Thoracic aorta (tissue), 2 donors: ENCODE measurements at regions not wholly inside any gene's neighbourhood (a gene's known extent, or its start where the extent isn't known, plus 50 kb on each side); places are given as distances from the start of the nearest gene placed in this dataset.

ENCODE experiments used
- ATAC-seq: fragments of 150-250 bp; one replicate; pipeline ENCODE4 v1.8.0; 2017; ENCODE audit warnings: low read depth; ENCODE audit not compliant: insufficient number of reproducible peaks, low FRiP score
- DNase-seq: peaks from one replicate; pipeline ENCODE4 v3.0.0-alpha.2; 2020; ENCODE audit warnings: low spot score
- H3K27ac ChIP-seq, 2 donors: fragments of 200-600 bp; sonication (generic); 1 replicate in 1 of 2; 2 replicates in 1 of 2; pipeline ENCODE4 v1.5.1; 2016; ENCODE audit warnings: mild to moderate bottlenecking in 2 of 2, moderate library complexity in 2 of 2
- H3K27me3 ChIP-seq: fragments of 200-600 bp; sonication (generic); replicated peaks from 2 replicates; pipeline ENCODE4 v1.6.0; 2016; ENCODE audit warnings: mild to moderate bottlenecking; ENCODE audit not compliant: insufficient read depth
- H3K36me3 ChIP-seq: fragments of 200-600 bp; sonication (generic); one replicate; pipeline ENCODE4 v1.5.1; 2016
- H3K4me1 ChIP-seq, 2 donors: fragments of 200-600 bp; sonication (generic); 1 replicate in 1 of 2; 2 replicates in 1 of 2; pipeline versions ENCODE4 v1.5.1 to v1.6.0; 2016; ENCODE audit warnings: low read depth in 2 of 2, mild to moderate bottlenecking in 1 of 2; ENCODE audit not compliant: control insufficient read depth in 1 of 2
- H3K4me3 ChIP-seq: fragments of 200-600 bp; sonication (generic); 2 replicates; pipeline ENCODE4 v1.5.1; 2016; ENCODE audit warnings: mild to moderate bottlenecking
- H3K9me3 ChIP-seq: fragments of 200-600 bp; sonication (generic); 2 replicates; pipeline ENCODE4 v1.5.1; 2016
- TF ChIP-seq, protein P1 (sequence below): fragments of 200-600 bp; sonication (generic); IDR thresholded peaks from one replicate; pipeline ENCODE4 v1.5.1; 2019; ENCODE audit warnings: antibody characterized with exemption

- Histone ChIP-seq H3K27ac (peak overlapping the region; percentile 30 to 69), H3K27me3 (no peaks in the 10 kb centered on the region), H3K9me3 (no peaks in the 10 kb centered on the region), H3K36me3 (no peaks in the 10 kb centered on the region), H3K4me3 (no peak overlapping the region), H3K4me1 (peaks cover 42 to 59% of the 10 kb centered on the region in 2 donors)
- DNase-seq (no peak), ATAC-seq (no peak)
- TF ChIP-seq, protein P1, sequence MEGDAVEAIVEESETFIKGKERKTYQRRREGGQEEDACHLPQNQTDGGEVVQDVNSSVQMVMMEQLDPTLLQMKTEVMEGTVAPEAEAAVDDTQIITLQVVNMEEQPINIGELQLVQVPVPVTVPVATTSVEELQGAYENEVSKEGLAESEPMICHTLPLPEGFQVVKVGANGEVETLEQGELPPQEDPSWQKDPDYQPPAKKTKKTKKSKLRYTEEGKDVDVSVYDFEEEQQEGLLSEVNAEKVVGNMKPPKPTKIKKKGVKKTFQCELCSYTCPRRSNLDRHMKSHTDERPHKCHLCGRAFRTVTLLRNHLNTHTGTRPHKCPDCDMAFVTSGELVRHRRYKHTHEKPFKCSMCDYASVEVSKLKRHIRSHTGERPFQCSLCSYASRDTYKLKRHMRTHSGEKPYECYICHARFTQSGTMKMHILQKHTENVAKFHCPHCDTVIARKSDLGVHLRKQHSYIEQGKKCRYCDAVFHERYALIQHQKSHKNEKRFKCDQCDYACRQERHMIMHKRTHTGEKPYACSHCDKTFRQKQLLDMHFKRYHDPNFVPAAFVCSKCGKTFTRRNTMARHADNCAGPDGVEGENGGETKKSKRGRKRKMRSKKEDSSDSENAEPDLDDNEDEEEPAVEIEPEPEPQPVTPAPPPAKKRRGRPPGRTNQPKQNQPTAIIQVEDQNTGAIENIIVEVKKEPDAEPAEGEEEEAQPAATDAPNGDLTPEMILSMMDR: no peak
Measured at GRCh38 chr10:43815181-43815885, 166.7 kb upstream of the ZNF32 start.

GRCh38 chr10:43814663-43815062, 166.0 kb upstream of the ZNF32 start:
- TF ChIP-seq, protein P1: no peak
- H3K27me3 ChIP-seq: no peaks in the 10 kb centered on the region
- no peak for ATAC-seq
- H3K4me1 ChIP-seq: peaks cover 49 to 66% of the 10 kb centered on the region in 2 donors
- DNase-seq: no peak
- H3K4me3 ChIP-seq: no peak overlapping the region
- no peaks in the 10 kb centered on the region for H3K9me3 ChIP-seq
- H3K27ac ChIP-seq: no peak overlapping the region
- no peaks in the 10 kb centered on the region for H3K36me3 ChIP-seq

GRCh38 chr10:43811871-43812270, 163.2 kb upstream of the ZNF32 start:
- TF ChIP-seq, protein P1: no peak
- Histone ChIP-seq H3K27me3 (no peaks in the 10 kb centered on the region), H3K4me1 (peaks cover 70 to 80% of the 10 kb centered on the region in 2 donors), H3K27ac (peak overlapping the region in 1 of 2 donors; percentile 83), H3K4me3 (no peak overlapping the region), H3K9me3 (no peaks in the 10 kb centered on the region), H3K36me3 (no peaks in the 10 kb centered on the region)
- ATAC-seq (no peak), DNase-seq (no peak)

GRCh38 chr10:43809211-43809930, 160.7 kb upstream of the ZNF32 start:
- H3K27me3 ChIP-seq: no peaks in the 10 kb centered on the region
- TF ChIP-seq, protein P1: no peak
- peaks cover 48 to 80% of the 10 kb centered on the region in 2 donors for H3K4me1 ChIP-seq
- DNase-seq (no peak), ATAC-seq (peak; percentile 52)
- H3K36me3 ChIP-seq: no peaks in the 10 kb centered on the region
- peak overlapping the region; percentile 20 for H3K4me3 ChIP-seq
- peak overlapping the region; percentile 63 to 83 for H3K27ac ChIP-seq
- no peaks in the 10 kb centered on the region for H3K9me3 ChIP-seq

GRCh38 chr10:43808136-43808535, 159.5 kb upstream of the ZNF32 start:
- Histone ChIP-seq H3K4me3 (no peak overlapping the region), H3K4me1 (peaks cover 48 to 80% of the 10 kb centered on the region in 2 donors), H3K9me3 (no peaks in the 10 kb centered on the region), H3K36me3 (no peaks in the 10 kb centered on the region), H3K27ac (peak overlapping the region; percentile 63 to 83), H3K27me3 (no peaks in the 10 kb centered on the region)
- no peak for ATAC-seq
- TF ChIP-seq, protein P1: no peak
- DNase-seq: no peak
